IgD-negative memory B cell (primary cell): ENCODE measurements at regions not wholly inside any gene's neighbourhood (a gene's known extent, or its start where the extent isn't known, plus 50 kb on each side); places are given as distances from the start of the nearest gene placed in this dataset.

Experiments
- H3K27ac Mint-ChIP-seq, 3 donors: one replicate each; pipeline ENCODE4 v1.8.0; 2020 to 2022; ENCODE audit warnings: mild to moderate bottlenecking in 3 of 3, mixed read lengths in 3 of 3, moderate library complexity in 1 of 3
- H3K27me3 Mint-ChIP-seq: one replicate; pipeline ENCODE4 v1.8.0; 2021; ENCODE audit warnings: mixed read lengths
- H3K36me3 Mint-ChIP-seq: one replicate; pipeline ENCODE4 v1.8.0; 2020; ENCODE audit warnings: mild to moderate bottlenecking, mixed read lengths
- H3K4me1 Mint-ChIP-seq, 3 donors: one replicate each; pipeline ENCODE4 v1.8.0; 2020 to 2022; ENCODE audit warnings: mixed read lengths in 3 of 3, mild to moderate bottlenecking in 1 of 3
- H3K4me3 Mint-ChIP-seq, 4 donors: one replicate each; pipeline ENCODE4 v1.8.0; 2020 to 2022; ENCODE audit warnings: mild to moderate bottlenecking in 4 of 4, mixed read lengths in 4 of 4, moderate library complexity in 3 of 4
- H3K9me3 Mint-ChIP-seq, 3 donors: one replicate each; pipeline ENCODE4 v1.8.0; 2020 to 2021; ENCODE audit warnings: mixed read lengths in 3 of 3, mild to moderate bottlenecking in 1 of 3

- Mint-ChIP-seq H3K9me3 (peaks cover 0 to 10% (median 0%) of the 10 kb centered on the region in 3 donors), H3K27ac (no peak overlapping the region)
Measured at GRCh38 chr11:15434529-15434928, 319.8 kb downstream of the INSC start.

GRCh38 chr11:15446315-15446714 is 331.6 kb downstream of the INSC start:
- Mint-ChIP-seq H3K36me3 (no peaks in the 10 kb centered on the region), H3K4me3 (no peak overlapping the region), H3K9me3 (peaks cover 2 to 10% (median 3%) of the 10 kb centered on the region in 3 donors), H3K27ac (no peak overlapping the region), H3K27me3 (no peaks in the 10 kb centered on the region), H3K4me1 (no peaks in the 10 kb centered on the region)

More at GRCh38 chr11:15434529-15434928, 319.8 kb downstream of the INSC start:
- peaks cover 1% of the 10 kb centered on the region for H3K36me3 Mint-ChIP-seq
- H3K4me1 Mint-ChIP-seq: no peaks in the 10 kb centered on the region
- H3K27me3 Mint-ChIP-seq: no peaks in the 10 kb centered on the region
- H3K4me3 Mint-ChIP-seq: no peak overlapping the region

GRCh38 chr11:15446929-15447328 is 332.2 kb downstream of the INSC start:
- no peak overlapping the region for H3K4me3 Mint-ChIP-seq
- H3K9me3 Mint-ChIP-seq: peaks cover 2 to 11% (median 3%) of the 10 kb centered on the region in 3 donors
- no peaks in the 10 kb centered on the region for H3K27me3 Mint-ChIP-seq
- H3K27ac Mint-ChIP-seq: no peak overlapping the region
- no peaks in the 10 kb centered on the region for H3K4me1 Mint-ChIP-seq
- no peaks in the 10 kb centered on the region for H3K36me3 Mint-ChIP-seq

- Mint-ChIP-seq H3K27ac (no peak overlapping the region), H3K27me3 (no peaks in the 10 kb centered on the region), H3K36me3 (no peaks in the 10 kb centered on the region), H3K9me3 (peaks cover 2 to 13% (median 2%) of the 10 kb centered on the region in 3 donors), H3K4me3 (no peak overlapping the region), H3K4me1 (no peaks in the 10 kb centered on the region)
Measured at GRCh38 chr11:15451713-15452112, 337.0 kb downstream of the INSC start.

- no peaks in the 10 kb centered on the region for H3K27me3 Mint-ChIP-seq
- no peak overlapping the region for H3K27ac Mint-ChIP-seq
Measured at GRCh38 chr11:15453211-15453765, 338.6 kb downstream of the INSC start.

GRCh38 chr11:15468466-15468865 is 353.7 kb downstream of the INSC start:
- no peaks in the 10 kb centered on the region for H3K9me3 Mint-ChIP-seq
- peaks cover 2% of the 10 kb centered on the region for H3K27me3 Mint-ChIP-seq
- H3K4me1 Mint-ChIP-seq: peaks cover 0 to 4% (median 0%) of the 10 kb centered on the region in 3 donors
- no peak overlapping the region for H3K27ac Mint-ChIP-seq
- H3K36me3 Mint-ChIP-seq: no peaks in the 10 kb centered on the region
- H3K4me3 Mint-ChIP-seq: no peak overlapping the region

More at GRCh38 chr11:15453211-15453765, 338.6 kb downstream of the INSC start:
- Mint-ChIP-seq H3K9me3 (peaks cover 2 to 13% (median 5%) of the 10 kb centered on the region in 3 donors), H3K4me1 (no peaks in the 10 kb centered on the region), H3K36me3 (no peaks in the 10 kb centered on the region), H3K4me3 (no peak overlapping the region)

- no peaks in the 10 kb centered on the region for H3K36me3 Mint-ChIP-seq
- no peak overlapping the region for H3K27ac Mint-ChIP-seq
- no peaks in the 10 kb centered on the region for H3K9me3 Mint-ChIP-seq
- peaks cover 2% of the 10 kb centered on the region for H3K27me3 Mint-ChIP-seq
- peaks cover 0 to 4% (median 0%) of the 10 kb centered on the region in 3 donors for H3K4me1 Mint-ChIP-seq
- H3K4me3 Mint-ChIP-seq: no peak overlapping the region
Measured at GRCh38 chr11:15471048-15471894, 356.5 kb downstream of the INSC start.

GRCh38 chr11:15471895-15472799 is 357.4 kb downstream of the INSC start:
- no peak overlapping the region for H3K27ac Mint-ChIP-seq

GRCh38 chr11:15473954-15474837 is 359.5 kb downstream of the INSC start:
- Mint-ChIP-seq H3K27me3 (peaks cover 2% of the 10 kb centered on the region), H3K4me3 (no peak overlapping the region), H3K36me3 (no peaks in the 10 kb centered on the region), H3K4me1 (peaks cover 0 to 1% (median 0%) of the 10 kb centered on the region in 3 donors), H3K27ac (no peak overlapping the region), H3K9me3 (no peaks in the 10 kb centered on the region)

More at GRCh38 chr11:15471895-15472799, 357.4 kb downstream of the INSC start:
- H3K9me3 Mint-ChIP-seq: no peaks in the 10 kb centered on the region
- H3K4me1 Mint-ChIP-seq: peaks cover 0 to 1% (median 0%) of the 10 kb centered on the region in 3 donors
- no peaks in the 10 kb centered on the region for H3K36me3 Mint-ChIP-seq
- peaks cover 2% of the 10 kb centered on the region for H3K27me3 Mint-ChIP-seq
- no peak overlapping the region for H3K4me3 Mint-ChIP-seq

GRCh38 chr11:15476371-15476917 is 361.7 kb downstream of the INSC start:
- Mint-ChIP-seq H3K4me1 (peaks cover 0 to 3% (median 0%) of the 10 kb centered on the region in 3 donors), H3K27me3 (no peaks in the 10 kb centered on the region), H3K27ac (no peak overlapping the region), H3K9me3 (no peaks in the 10 kb centered on the region), H3K36me3 (no peaks in the 10 kb centered on the region), H3K4me3 (no peak overlapping the region)

- Mint-ChIP-seq H3K4me3 (no peak overlapping the region), H3K4me1 (peaks cover 0 to 2% (median 0%) of the 10 kb centered on the region in 3 donors), H3K27ac (no peak overlapping the region), H3K9me3 (peaks cover 0 to 2% (median 0%) of the 10 kb centered on the region in 3 donors), H3K27me3 (no peaks in the 10 kb centered on the region), H3K36me3 (no peaks in the 10 kb centered on the region)
Measured at GRCh38 chr11:15481871-15482270, 367.1 kb downstream of the INSC start.

- Mint-ChIP-seq H3K27ac (no peak overlapping the region), H3K36me3 (no peaks in the 10 kb centered on the region), H3K9me3 (peaks cover 0 to 2% (median 0%) of the 10 kb centered on the region in 3 donors), H3K27me3 (no peaks in the 10 kb centered on the region), H3K4me1 (peaks cover 0 to 2% (median 0%) of the 10 kb centered on the region in 3 donors), H3K4me3 (no peak overlapping the region)
Measured at GRCh38 chr11:15483205-15483604, 368.5 kb downstream of the INSC start.

- Mint-ChIP-seq H3K36me3 (no peaks in the 10 kb centered on the region), H3K27ac (no peak overlapping the region), H3K4me3 (no peak overlapping the region), H3K9me3 (peaks cover 0 to 2% (median 0%) of the 10 kb centered on the region in 3 donors), H3K4me1 (no peaks in the 10 kb centered on the region), H3K27me3 (no peaks in the 10 kb centered on the region)
Measured at GRCh38 chr11:15484398-15484797, 369.7 kb downstream of the INSC start.

GRCh38 chr11:15485432-15485831 is 370.7 kb downstream of the INSC start:
- H3K36me3 Mint-ChIP-seq: no peaks in the 10 kb centered on the region
- no peak overlapping the region for H3K27ac Mint-ChIP-seq
- H3K27me3 Mint-ChIP-seq: no peaks in the 10 kb centered on the region
- H3K4me1 Mint-ChIP-seq: no peaks in the 10 kb centered on the region
- H3K4me3 Mint-ChIP-seq: no peak overlapping the region
- H3K9me3 Mint-ChIP-seq: peaks cover 0 to 2% (median 0%) of the 10 kb centered on the region in 3 donors
